ENCODE measurements at regions not wholly inside any gene's neighbourhood (a gene's known extent, or its start where the extent isn't known, plus 50 kb on each side); places are given as distances from the start of the nearest gene placed in this dataset. TPM values are rescaled to one million over a fixed set of nuclear protein-coding genes. Genes with fewer than 3 reads are reported as not detected.

DNA sequence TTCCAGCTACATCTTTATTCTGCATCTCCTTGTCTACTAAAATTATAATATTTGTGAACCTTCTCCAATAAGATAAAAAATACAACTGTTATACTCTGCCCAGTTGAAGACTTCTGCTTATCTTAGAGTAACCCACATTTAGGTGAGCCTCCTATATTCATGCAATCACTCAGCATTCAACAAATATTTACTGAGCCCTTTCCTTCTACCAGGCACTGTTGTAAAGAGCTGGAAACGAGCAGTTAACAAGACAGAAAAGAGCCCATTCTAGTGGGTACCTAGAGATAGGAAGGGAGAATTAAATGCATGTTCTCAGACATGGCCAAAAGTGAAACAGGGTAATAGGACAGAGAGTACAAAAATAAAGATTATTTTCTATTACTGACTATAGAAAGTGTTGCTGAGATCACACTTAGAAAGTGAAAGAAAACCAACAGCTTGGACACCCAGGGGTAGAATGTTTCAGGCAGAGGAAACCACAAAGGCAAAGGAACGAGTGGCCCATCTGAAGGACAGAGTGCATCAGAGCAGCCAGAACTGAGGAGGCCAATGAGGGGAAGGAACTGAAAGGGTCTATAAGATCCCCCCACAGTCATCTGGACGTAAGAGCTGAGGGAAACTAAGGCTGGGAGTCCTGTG, 50.8 kb upstream of the SMLR1 start (continued):
- TF ChIP-seq ARHGAP35 (IDR thresholded peaks at IDR 0.05; ENCODE audit: partially characterized antibody) = no peak
- no peak for TF ChIP-seq ZNF507 (tag; conservative IDR thresholded peaks at IDR 0.05)

Small RNA genes lying in the stretch of these regions (small RNA-seq; reads per million reads assigned to genes)
- not detected for gene RF00019
